HepG2 (cell line): ENCODE measurements at regions not wholly inside any gene's neighbourhood (a gene's known extent, or its start where the extent isn't known, plus 50 kb on each side); places are given as distances from the start of the nearest gene placed in this dataset.

Experiments
- ATAC-seq: fragments of 200-7000 bp; cut with Tn5 transposase; 3 replicates; pipeline ENCODE4 v1.9.1; 2020; ENCODE audit warnings: mild to moderate bottlenecking, moderate library complexity
- BruUV-seq: library from RNA; stranded (reverse); fragments of 400-500 nt; replicated peaks from 2 replicates; lab custom pipeline; 2021; lab: Mats Ljungman, UMichigan
- CTCF ChIA-PET: fragments of 300-600 bp; formaldehyde crosslinking; extraction: SDS; loops from one replicate; lab custom pipeline; 2021; ENCODE audit warnings: low total read pairs, inconsistent platforms, low intra/inter-chr PET ratio; lab: Yijun Ruan, JAX
- POLR2A ChIA-PET: fragments of 350-600 bp; sonication (Branson Sonifier 250); formaldehyde crosslinking; loops from one replicate; lab custom pipeline; 2020; ENCODE audit warnings: antibody characterized with exemption, inconsistent platforms; lab: Yijun Ruan, JAX
- DNase-seq: peaks from one replicate; pipeline ENCODE4 v3.0.0-alpha.2; 2015; ENCODE audit warnings: low spot score
- FAIRE-seq: peaks from 3 replicates; lab custom pipeline; 2011; peaks lifted over from hg19 to GRCh38; lab: Jason Lieb, UNC
- H2AFZ ChIP-seq: one replicate; pipeline ENCODE4 v1.6.1; 2011; ENCODE audit warnings: low read length, inconsistent platforms
- H3K27ac ChIP-seq: fragments of 300-600 bp; 3 replicates; pipeline ENCODE4 v1.8.0; 2011; ENCODE audit warnings: mixed run types, mild to moderate bottlenecking, mixed read lengths, low read length, inconsistent platforms; ENCODE audit not compliant: insufficient read depth; ENCODE audit errors: extremely low read length
- H3K27me3 ChIP-seq, 2 experiments: fragments of 200-600 bp in 1 of 2; 2 replicates in 1 of 2; 3 replicates in 1 of 2; pipeline versions ENCODE4 v1.6.0 to v1.8.0; 2011; ENCODE audit warnings: low read length in 2 of 2, mild to moderate bottlenecking in 2 of 2, moderate library complexity in 2 of 2, inconsistent platforms in 1 of 2; ENCODE audit not compliant: insufficient read depth in 2 of 2, control insufficient read depth in 1 of 2
- H3K36me3 ChIP-seq, 2 experiments: fragments of 200-600 bp in 1 of 2; replicated peaks in 1 of 2; 2 replicates in 1 of 2; 3 replicates in 1 of 2; pipeline versions ENCODE4 v1.5.1 to v1.8.0; 2011; ENCODE audit warnings: low read length in 2 of 2, inconsistent platforms in 1 of 2; ENCODE audit not compliant: insufficient read depth in 2 of 2, control insufficient read depth in 1 of 2
- H3K4me1 ChIP-seq: 2 replicates; pipeline ENCODE4 v1.5.1; 2012; ENCODE audit warnings: low read length, inconsistent platforms; ENCODE audit not compliant: insufficient read depth
- H3K4me2 ChIP-seq: 2 replicates; pipeline ENCODE4 v1.6.0; 2011; ENCODE audit warnings: low read depth, low read length, inconsistent platforms
- H3K4me3 ChIP-seq, 3 experiments: fragments of 200-600 bp in 1 of 3; sonication (generic), shearing (Covaris generic) in 1 of 3; replicated peaks in 1 of 3; 2 replicates each; pipeline ENCODE4 v1.5.1; 2011 to 2016; ENCODE audit warnings: low read length in 3 of 3, inconsistent platforms in 2 of 3, low read depth in 2 of 3, mild to moderate bottlenecking in 2 of 3, control low read depth in 1 of 3, mixed read lengths in 1 of 3; ENCODE audit not compliant: insufficient read depth in 1 of 3
- H3K79me2 ChIP-seq: one replicate; pipeline ENCODE4 v1.6.1; 2011; ENCODE audit warnings: low read length, inconsistent platforms; ENCODE audit not compliant: insufficient read depth
- H3K9ac ChIP-seq: 2 replicates; pipeline ENCODE4 v1.6.0; 2011; ENCODE audit warnings: mild to moderate bottlenecking, low read depth, low read length, inconsistent platforms; ENCODE audit not compliant: insufficient read depth
- H3K9me3 ChIP-seq: 2 replicates; pipeline ENCODE4 v1.5.1; 2012; ENCODE audit warnings: mild to moderate bottlenecking, low read length
- H4K20me1 ChIP-seq: 2 replicates; pipeline ENCODE4 v1.6.0; 2011; ENCODE audit warnings: inconsistent platforms, mild to moderate bottlenecking, low read length, moderate library complexity; ENCODE audit not compliant: insufficient read depth
- ARNTL ChIP-seq: sonication (generic); formaldehyde crosslinking; IDR thresholded peaks from 2 replicates; pipeline ENCODE4 v1.4.0; 2020; ENCODE audit warnings: mild to moderate bottlenecking, missing genetic modification reagents
- CTCF ChIP-seq: sonication (generic); formaldehyde crosslinking; IDR thresholded peaks from 2 replicates; pipeline ENCODE4 v1.5.0; 2020; ENCODE audit warnings: mild to moderate bottlenecking, missing genetic modification reagents, moderate library complexity
- GLI4 ChIP-seq: sonication (generic); formaldehyde crosslinking; IDR thresholded peaks from 2 replicates; pipeline ENCODE4 v1.5.1; 2020; ENCODE audit warnings: missing genetic modification reagents, mild to moderate bottlenecking, moderate library complexity, borderline replicate concordance
- HBP1 ChIP-seq: IDR thresholded peaks from 2 replicates; pipeline ENCODE4 v1.6.1; 2016; ENCODE audit warnings: low read depth, control low read depth
- NR2F6 ChIP-seq, 2 experiments: IDR thresholded peaks; 2 replicates each; pipeline ENCODE4 v1.6.1; 2016; ENCODE audit warnings: antibody characterized with exemption in 1 of 2, mild to moderate bottlenecking in 1 of 2
- SMC3 ChIP-seq: IDR thresholded peaks from 2 replicates; pipeline ENCODE4 v1.6.1; 2011; ENCODE audit warnings: low read length, improper control_type of control experiment
- STAG1 ChIP-seq: sonication (generic); formaldehyde crosslinking; IDR thresholded peaks from 2 replicates; pipeline ENCODE4 v1.4.0; 2020; ENCODE audit warnings: missing genetic modification reagents
- TCF7L2 ChIP-seq: IDR thresholded peaks from 2 replicates; pipeline ENCODE4 v1.6.1; 2011; ENCODE audit warnings: mild to moderate bottlenecking, low read depth, low read length, moderate library complexity
- ZNF24 ChIP-seq: fragments of 450-650 bp; IDR thresholded peaks from 2 replicates; pipeline ENCODE4 v1.6.1; 2017; ENCODE audit warnings: antibody characterized with exemption, mild to moderate bottlenecking
- ZNF629 ChIP-seq: sonication (generic); formaldehyde crosslinking; conservative IDR thresholded peaks from 2 replicates; pipeline ENCODE4 v1.5.0; 2020; ENCODE audit warnings: missing genetic modification reagents
- ZSCAN5A ChIP-seq: sonication (generic); formaldehyde crosslinking; IDR thresholded peaks from 2 replicates; pipeline ENCODE4 v1.8.0; 2022; ENCODE audit warnings: mild to moderate bottlenecking, missing genetic modification reagents, borderline replicate concordance
- WGBS: methylation state at CpG from one replicate; pipeline ENCODE4 v1.1.6; 2017; ENCODE audit warnings: low lambda C conversion rate; 5-methylcytosine and 5-hydroxymethylcytosine counted together
- in situ Hi-C: cut with HindIII; loops from 2 replicates; pipeline ENCODE4 v1.10.0; 2017; ENCODE audit warnings: low pct_unique_long_range_greater_than_20kb; ENCODE audit not compliant: extremely low pct_ligation_motif_present
- intact Hi-C: fragments of 100-400 bp; cut with micrococcal nuclease; formaldehyde crosslinking; loops from one replicate; pipeline ENCODE4 v1.10.0; 2022; ENCODE audit not compliant: unreplicated experiment

GRCh38 chr3:8239095-8239494, 262.5 kb upstream of the LMCD1 start (continued):
- no peak for TF ChIP-seq HBP1 (CRISPR knock-in tag)
- no peak for TF ChIP-seq TCF7L2
- no peak for TF ChIP-seq NR2F6 (IDR thresholded peaks at IDR 0.05)
- no peak for TF ChIP-seq NR2F6 (CRISPR knock-in tag; IDR thresholded peaks at IDR 0.05)
- no peak for TF ChIP-seq GLI4
- no peak for TF ChIP-seq ZSCAN5A (CRISPR knock-in tag)
- no peak for TF ChIP-seq ZNF24

GRCh38 chr3:8239718-8240695, 261.6 kb upstream of the LMCD1 start:
- H3K4me2 ChIP-seq, result no peak overlapping the region
- H3K4me3 ChIP-seq, result no peak overlapping the region
- ATAC-seq, result peak; percentile 85
- BruUV-seq, result no TSS peak
- H3K79me2 ChIP-seq, result no peaks in the 10 kb centered on the region
- no peak overlapping the region for H3K27ac ChIP-seq
- 94% methylated on average over 4 of the region's 4 CpGs for WGBS
- peak; percentile 77 for FAIRE-seq
- H2AFZ ChIP-seq, result no peak overlapping the region
- H3K36me3 ChIP-seq, result no peaks in the 10 kb centered on the region
- H3K9ac ChIP-seq, result no peak overlapping the region
- in situ Hi-C loops (no loop called here), intact Hi-C loops (no loop called here)
- TF ChIP-seq CTCF (CRISPR knock-in tag) (peak; percentile 64), STAG1 (CRISPR knock-in tag) (peak; percentile 39), SMC3 (peak; percentile 57), ZNF629 (no peak), ARNTL (CRISPR knock-in tag) (no peak)
- no peaks in the 10 kb centered on the region for H3K4me1 ChIP-seq
- H3K9me3 ChIP-seq, result no peaks in the 10 kb centered on the region
- no peaks in the 10 kb centered on the region for H4K20me1 ChIP-seq
- ChIA-PET CTCF (no interaction called here), POLR2A (no interaction called here)
- no peaks in the 10 kb centered on the region for H3K27me3 ChIP-seq
- peak; percentile 27 for DNase-seq
